B cell (primary cell): ENCODE measurements at regions not wholly inside any gene's neighbourhood (a gene's known extent, or its start where the extent isn't known, plus 50 kb on each side); places are given as distances from the start of the nearest gene placed in this dataset.
"Not testable (repeated sequence)": the region's sequence is repeated elsewhere in the genome, so short reads cannot be mapped to it uniquely, and the experiment has no call there.

ENCODE experiments used
- ATAC-seq: fragments of 200-7000 bp; cut with Tn5 transposase; one replicate; pipeline ENCODE4 v1.10.0; 2021; ENCODE audit warnings: low read depth, mild to moderate bottlenecking, moderate number of reproducible peaks, moderate library complexity
- CTCF ChIA-PET: fragments of 350-600 bp; sonication (Branson Sonifier 250); formaldehyde crosslinking; loops from one replicate; lab custom pipeline; 2021; ENCODE audit warnings: antibody characterized with exemption, inconsistent platforms; lab: Charles Lee
- POLR2A ChIA-PET: fragments of 350-600 bp; sonication (Branson Sonifier 250); formaldehyde crosslinking; loops from one replicate; lab custom pipeline; 2021; ENCODE audit warnings: antibody characterized with exemption; lab: Charles Lee
- DNase-seq: peaks from one replicate; pipeline ENCODE4 v3.0.0; 2013
- H2AFZ ChIP-seq: 2 replicates; pipeline ENCODE4 v1.6.1; 2012; ENCODE audit warnings: mild to moderate bottlenecking, low read depth, low read length; ENCODE audit not compliant: insufficient read depth, poor library complexity, severe bottlenecking
- H3K27ac ChIP-seq, 2 donors: 1 replicate in 1 of 2; 2 replicates in 1 of 2; pipeline ENCODE4 v1.5.1; 2012 to 2013; ENCODE audit warnings: low read length in 2 of 2, mild to moderate bottlenecking in 2 of 2, moderate library complexity in 1 of 2
- H3K27me3 ChIP-seq, 4 experiments: fragments of 200-600 bp in 1 of 4; sonication (generic) in 1 of 4; replicated peaks in 1 of 4; 1 replicate in 2 of 4; 2 replicates in 2 of 4; pipeline versions ENCODE4 v1.6.1 to v1.7.0; 2013 to 2016; ENCODE audit warnings: low read length in 3 of 4, mild to moderate bottlenecking in 2 of 4, mixed read lengths in 1 of 4, moderate library complexity in 1 of 4; ENCODE audit not compliant: insufficient read depth in 4 of 4, control insufficient read depth in 3 of 4; ENCODE audit errors: control extremely low read depth in 1 of 4
- H3K36me3 ChIP-seq, 2 experiments: replicated peaks in 1 of 2; 1 replicate in 1 of 2; 2 replicates in 1 of 2; pipeline versions ENCODE4 v1.6.1 to v1.7.1; 2013; ENCODE audit warnings: low read length in 1 of 2; ENCODE audit not compliant: insufficient read depth in 2 of 2, control insufficient read depth in 1 of 2; ENCODE audit errors: control extremely low read depth in 1 of 2, extremely low read depth in 1 of 2
- H3K4me1 ChIP-seq, 2 donors: fragments of 200-600 bp in 1 of 2; sonication (generic) in 1 of 2; 1 replicate in 1 of 2; 2 replicates in 1 of 2; pipeline versions ENCODE4 v1.5.1 to v1.6.1; 2013 to 2017; ENCODE audit warnings: low read length in 2 of 2; ENCODE audit not compliant: control insufficient read depth in 2 of 2, insufficient read depth in 2 of 2
- H3K4me2 ChIP-seq: replicated peaks from 2 replicates; pipeline ENCODE3; 2012; ENCODE audit warnings: mild to moderate bottlenecking, low read depth, low read length; ENCODE audit not compliant: poor library complexity, severe bottlenecking
- H3K4me3 ChIP-seq, 5 experiments: fragments of 200-600 bp in 1 of 5; sonication (generic) in 1 of 5; 1 replicate in 3 of 5; 2 replicates in 2 of 5; pipeline versions ENCODE4 v1.5.1 to v1.7.0; 2011 to 2016; ENCODE audit warnings: low read length in 4 of 5, mild to moderate bottlenecking in 4 of 5, low read depth in 2 of 5, control low read depth in 1 of 5, moderate library complexity in 1 of 5; ENCODE audit not compliant: insufficient read depth in 1 of 5; ENCODE audit errors: control extremely low read depth in 1 of 5, extremely low read depth in 1 of 5
- H3K79me2 ChIP-seq: fragments of 200-600 bp; sonication (generic); one replicate; pipeline ENCODE4 v1.6.0; 2016; ENCODE audit warnings: low read length; ENCODE audit not compliant: control insufficient read depth, insufficient read depth
- H3K9ac ChIP-seq: fragments of 200-600 bp; sonication (generic); 2 replicates; pipeline ENCODE4 v1.6.1; 2017; ENCODE audit warnings: mild to moderate bottlenecking, low read length, moderate library complexity
- H3K9me3 ChIP-seq, 3 donors: one replicate each; pipeline versions ENCODE4 v1.6.1 to v1.7.1; 2013; ENCODE audit warnings: low read length in 2 of 3; ENCODE audit not compliant: control insufficient read depth in 2 of 3, insufficient read depth in 1 of 3; ENCODE audit errors: control extremely low read depth in 1 of 3
- H4K20me1 ChIP-seq: 2 replicates; pipeline ENCODE4 v1.6.0; 2012; ENCODE audit warnings: mild to moderate bottlenecking, low read length; ENCODE audit not compliant: insufficient read depth, control insufficient read depth, poor library complexity, severe bottlenecking
- H3K27ac Mint-ChIP-seq: one replicate; pipeline ENCODE4 v1.8.0; 2021; ENCODE audit warnings: mixed read lengths
- H3K27me3 Mint-ChIP-seq: one replicate; pipeline ENCODE4 v1.8.0; 2021; ENCODE audit warnings: mixed read lengths
- H3K4me1 Mint-ChIP-seq: one replicate; pipeline ENCODE4 v1.8.0; 2021; ENCODE audit warnings: mixed read lengths
- H3K4me3 Mint-ChIP-seq: one replicate; pipeline ENCODE4 v1.8.0; 2021; ENCODE audit warnings: mixed read lengths
- H3K9me3 Mint-ChIP-seq: one replicate; pipeline ENCODE4 v1.8.0; 2022; ENCODE audit warnings: mixed read lengths; ENCODE audit not compliant: insufficient read depth
- CTCF ChIP-seq: fragments of 200-600 bp; IDR thresholded peaks from one replicate; pipeline ENCODE4 v1.8.0; 2022; ENCODE audit warnings: antibody characterized with exemption, mild to moderate bottlenecking
- EZH2 ChIP-seq: IDR thresholded peaks from 2 replicates; pipeline ENCODE4 v1.6.1; 2012; ENCODE audit warnings: borderline replicate concordance, low read depth, mild to moderate bottlenecking, moderate library complexity, low read length; ENCODE audit not compliant: insufficient read depth, poor library complexity, severe bottlenecking
- WGBS: methylation state at CpG from one replicate; pipeline ENCODE4 v1.1.5; 2013; ENCODE audit warnings: missing lambda C conversion rate; ENCODE audit not compliant: insufficient coverage; 5-methylcytosine and 5-hydroxymethylcytosine counted together
- intact Hi-C: fragments of 100-400 bp; cut with micrococcal nuclease; formaldehyde crosslinking; loops from one replicate; pipeline ENCODE4 v1.10.0; 2022

- Histone ChIP-seq H3K27ac (no peak overlapping the region), H3K4me3 (no peak overlapping the region), H3K27me3 (peaks cover 0 to 5% (median 2%) of the 10 kb centered on the region in 4 experiments), H3K36me3 (no peaks in the 10 kb centered on the region), H3K9me3 (no peaks in the 10 kb centered on the region), H4K20me1 (no peaks in the 10 kb centered on the region), H3K9ac (no peak overlapping the region), H2AFZ (no peak overlapping the region), H3K4me2 (no peak overlapping the region), H3K4me1 (no peaks in the 10 kb centered on the region), H3K79me2 (no peaks in the 10 kb centered on the region)
- Mint-ChIP-seq H3K9me3 (no peaks in the 10 kb centered on the region), H3K4me1 (no peaks in the 10 kb centered on the region), H3K27me3 (peaks cover 12% of the 10 kb centered on the region), H3K4me3 (no peak overlapping the region), H3K27ac (no peak overlapping the region)
- no peak for DNase-seq
- CTCF ChIA-PET = no interaction called here
- intact Hi-C loops = no loop called here
- TF ChIP-seq EZH2 = no peak
- WGBS = 92% methylated on average over 8 of the region's 10 CpGs
- ATAC-seq = no peak
- POLR2A ChIA-PET = no interaction called here
Observed at GRCh38 chr2:106323337-106324013, 129.4 kb upstream of the UXS1 start.

GRCh38 chr2:106322281-106322680 is 128.2 kb upstream of the UXS1 start:
- peaks cover 0 to 5% (median 2%) of the 10 kb centered on the region in 4 experiments for H3K27me3 ChIP-seq

GRCh38 chr2:106320439-106320838 is 126.3 kb upstream of the UXS1 start:
- H3K27ac Mint-ChIP-seq, ATAC-seq, H4K20me1 ChIP-seq, H3K27me3 ChIP-seq, H2AFZ ChIP-seq, DNase-seq, H3K4me1 ChIP-seq, H3K4me3 Mint-ChIP-seq, H3K9me3 Mint-ChIP-seq, H3K36me3 ChIP-seq, H3K4me1 Mint-ChIP-seq, H3K4me2 ChIP-seq, H3K27ac ChIP-seq, H3K27me3 Mint-ChIP-seq, POLR2A ChIA-PET, H3K9me3 ChIP-seq, intact Hi-C loops, CTCF ChIA-PET, H3K79me2 ChIP-seq, H3K9ac ChIP-seq, H3K4me3 ChIP-seq: not testable (repeated sequence)
- 100% methylated on average over 1 of the region's 2 CpGs for WGBS

More at GRCh38 chr2:106322281-106322680, 128.2 kb upstream of the UXS1 start:
- WGBS = 55% methylated on average over 5 of the region's 5 CpGs
- DNase-seq = no peak
- Histone ChIP-seq H3K4me3 (no peak overlapping the region), H3K4me1 (no peaks in the 10 kb centered on the region), H3K4me2 (no peak overlapping the region), H3K9me3 (no peaks in the 10 kb centered on the region), H2AFZ (no peak overlapping the region), H3K9ac (no peak overlapping the region), H3K79me2 (no peaks in the 10 kb centered on the region), H3K27ac (no peak overlapping the region), H4K20me1 (no peaks in the 10 kb centered on the region), H3K36me3 (no peaks in the 10 kb centered on the region)
- no peaks in the 10 kb centered on the region for H3K4me1 Mint-ChIP-seq
- H3K27me3 Mint-ChIP-seq = peaks cover 12% of the 10 kb centered on the region
- no peak overlapping the region for H3K4me3 Mint-ChIP-seq
- intact Hi-C loops = no loop called here
- no peak for ATAC-seq
- H3K27ac Mint-ChIP-seq = no peak overlapping the region
- ChIA-PET POLR2A (no interaction called here), CTCF (no interaction called here)
- H3K9me3 Mint-ChIP-seq = no peaks in the 10 kb centered on the region
- no peak for TF ChIP-seq EZH2
- TF ChIP-seq CTCF = no peak
